Lower leg skin (tissue), 4 donors: ENCODE measurements at regions not wholly inside any gene's neighbourhood (a gene's known extent, or its start where the extent isn't known, plus 50 kb on each side); places are given as distances from the start of the nearest gene placed in this dataset.

Experiments
- DNase-seq, 2 donors: peaks; one replicate each; pipeline ENCODE4 v3.0.0-alpha.2; 2019; ENCODE audit warnings: low spot score in 2 of 2
- H3K4me3 ChIP-seq: fragments of 200-600 bp; sonication (generic); 2 replicates; pipeline ENCODE4 v1.5.1; 2017; ENCODE audit warnings: mild to moderate bottlenecking, low read depth; ENCODE audit not compliant: poor library complexity, severe bottlenecking
- POLR2A ChIP-seq, 2 donors: fragments of 450-650 bp; IDR thresholded peaks; one replicate each; pipeline ENCODE4 v1.6.1; 2016 to 2017; ENCODE audit warnings: antibody characterized with exemption in 2 of 2, mild to moderate bottlenecking in 1 of 2, moderate library complexity in 1 of 2
- WGBS, 2 donors: methylation state at CpG; one replicate each; pipeline ENCODE4 v1.1.5; 2018; 5-methylcytosine and 5-hydroxymethylcytosine counted together
- intact Hi-C: fragments of 100-400 bp; cut with DNase I; formaldehyde crosslinking; loops from one replicate; pipeline ENCODE4 v1.15.0; 2023; ENCODE audit warnings: low total_unique reads
- TF ChIP-seq, protein P1 (sequence below), 3 donors: fragments of 450-650 bp; IDR thresholded peaks; one replicate each; pipeline ENCODE4 v1.5.1; 2016; ENCODE audit warnings: antibody characterized with exemption in 3 of 3, mild to moderate bottlenecking in 3 of 3, moderate library complexity in 2 of 3

- no peak for TF ChIP-seq POLR2A (IDR thresholded peaks at IDR 0.05)
- TF ChIP-seq, protein P1, sequence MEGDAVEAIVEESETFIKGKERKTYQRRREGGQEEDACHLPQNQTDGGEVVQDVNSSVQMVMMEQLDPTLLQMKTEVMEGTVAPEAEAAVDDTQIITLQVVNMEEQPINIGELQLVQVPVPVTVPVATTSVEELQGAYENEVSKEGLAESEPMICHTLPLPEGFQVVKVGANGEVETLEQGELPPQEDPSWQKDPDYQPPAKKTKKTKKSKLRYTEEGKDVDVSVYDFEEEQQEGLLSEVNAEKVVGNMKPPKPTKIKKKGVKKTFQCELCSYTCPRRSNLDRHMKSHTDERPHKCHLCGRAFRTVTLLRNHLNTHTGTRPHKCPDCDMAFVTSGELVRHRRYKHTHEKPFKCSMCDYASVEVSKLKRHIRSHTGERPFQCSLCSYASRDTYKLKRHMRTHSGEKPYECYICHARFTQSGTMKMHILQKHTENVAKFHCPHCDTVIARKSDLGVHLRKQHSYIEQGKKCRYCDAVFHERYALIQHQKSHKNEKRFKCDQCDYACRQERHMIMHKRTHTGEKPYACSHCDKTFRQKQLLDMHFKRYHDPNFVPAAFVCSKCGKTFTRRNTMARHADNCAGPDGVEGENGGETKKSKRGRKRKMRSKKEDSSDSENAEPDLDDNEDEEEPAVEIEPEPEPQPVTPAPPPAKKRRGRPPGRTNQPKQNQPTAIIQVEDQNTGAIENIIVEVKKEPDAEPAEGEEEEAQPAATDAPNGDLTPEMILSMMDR (IDR thresholded peaks at IDR 0.05), result no peak
- no peak overlapping the region for H3K4me3 ChIP-seq
- no peak for DNase-seq
- WGBS, 2 donors, result 70 to 78% methylated on average over 8 of the region's 8 CpGs
- intact Hi-C loops, result no loop called here
Observed at GRCh38 chr6:150683320-150683719, 83.6 kb downstream of the PLEKHG1 start.

GRCh38 chr6:150684161-150684560 lies 84.5 kb downstream of the PLEKHG1 start:
- TF ChIP-seq POLR2A (IDR thresholded peaks at IDR 0.05), result no peak
- TF ChIP-seq, protein P1 (IDR thresholded peaks at IDR 0.05), result no peak
- no peak for DNase-seq
- no peak overlapping the region for H3K4me3 ChIP-seq
- WGBS, 2 donors, result 91 to 97% methylated on average over 9 of the region's 9 CpGs
- intact Hi-C loops, result no loop called here

DNA sequence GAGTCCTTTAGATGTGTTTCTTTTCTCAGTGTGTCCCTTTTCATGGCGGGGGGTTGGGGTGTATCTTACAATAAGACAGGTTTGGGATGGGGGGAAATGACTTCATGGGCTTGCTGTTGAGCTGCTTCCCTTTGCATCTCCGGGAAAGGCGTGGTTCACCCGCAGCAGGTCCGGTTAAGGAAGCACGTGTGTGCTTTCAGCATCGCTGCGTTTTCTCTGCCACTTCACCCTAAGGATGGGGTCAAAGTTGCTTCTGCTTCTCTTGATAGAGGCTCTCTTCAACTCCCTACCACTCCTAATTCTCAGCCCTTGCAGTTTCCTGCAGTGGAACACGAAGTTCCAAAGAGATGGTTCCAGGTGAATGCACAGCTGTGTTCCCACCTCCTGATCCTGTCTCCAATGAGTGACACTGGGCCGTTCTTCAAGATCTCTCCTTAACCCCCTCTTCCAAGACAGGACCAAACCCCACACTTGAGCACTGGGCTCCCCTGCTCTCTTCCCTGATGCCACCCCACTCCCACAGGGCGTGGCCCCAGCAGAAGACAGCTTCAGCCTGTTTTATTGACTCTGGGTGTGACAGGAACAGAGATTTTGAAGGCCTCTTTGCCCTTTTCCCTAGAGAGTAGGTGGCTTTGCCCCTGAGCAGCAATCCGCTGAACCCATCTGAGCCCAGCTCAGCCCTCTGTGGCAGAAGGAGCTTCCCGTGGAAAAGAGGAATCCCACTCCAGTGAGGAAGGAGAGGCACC lies 85.2 kb downstream of the PLEKHG1 start:
- TF ChIP-seq, protein P1 (IDR thresholded peaks at IDR 0.05), result no peak
- no peak for TF ChIP-seq POLR2A (IDR thresholded peaks at IDR 0.05)
- intact Hi-C loops, result no loop called here
- no peak overlapping the region for H3K4me3 ChIP-seq
- DNase-seq, result no peak
- whole genome bisulfite sequencing, 2 donors, result 73 to 84% methylated on average over 13 of the region's 13 CpGs

GRCh38 chr6:150685860-150686259 lies 86.2 kb downstream of the PLEKHG1 start:
- WGBS, 2 donors, result 65 to 71% methylated on average over 4 of the region's 4 CpGs
- H3K4me3 ChIP-seq, result no peak overlapping the region
- no peak for TF ChIP-seq POLR2A (IDR thresholded peaks at IDR 0.05)
- TF ChIP-seq, protein P1 (IDR thresholded peaks at IDR 0.05), result no peak
- DNase-seq, result no peak
- intact Hi-C loops, result no loop called here

DNA sequence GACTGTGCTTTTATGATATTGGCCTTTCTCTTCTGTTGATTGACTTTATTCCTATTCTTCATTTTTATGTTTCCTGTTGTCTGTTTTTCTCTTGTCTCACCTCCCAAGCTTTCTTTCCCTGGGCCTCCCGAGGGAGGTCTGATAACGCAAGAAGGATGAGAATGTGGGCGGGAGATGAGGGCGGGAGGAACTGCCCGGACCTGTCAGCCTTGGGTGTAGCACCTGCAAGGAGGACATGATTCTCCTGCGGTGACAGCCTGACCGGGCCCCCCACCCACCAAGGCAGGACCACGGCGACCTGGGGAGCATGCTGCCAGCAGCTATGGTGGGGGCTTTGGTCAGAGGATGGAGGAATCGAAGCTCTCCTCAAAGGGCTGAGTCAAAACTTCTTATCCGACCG lies 86.9 kb downstream of the PLEKHG1 start:
- WGBS, 2 donors, result 38 to 47% methylated on average over 12 of the region's 12 CpGs
- no peak for DNase-seq
- TF ChIP-seq POLR2A (IDR thresholded peaks at IDR 0.05), result no peak
- H3K4me3 ChIP-seq, result no peak overlapping the region
- intact Hi-C loops, result no loop called here

GRCh38 chr6:150687508-150687907 lies 87.8 kb downstream of the PLEKHG1 start:
- intact Hi-C loops, result no loop called here
- TF ChIP-seq POLR2A (IDR thresholded peaks at IDR 0.05), result no peak
- TF ChIP-seq, protein P1 (IDR thresholded peaks at IDR 0.05), result no peak
- WGBS, 2 donors, result 45 to 56% methylated on average over 6 of the region's 6 CpGs

More at GRCh38 chr6:150687508-150687907, 87.8 kb downstream of the PLEKHG1 start:
- no peak for DNase-seq
- no peak overlapping the region for H3K4me3 ChIP-seq
